H1 (cell line): ENCODE measurements at regions not wholly inside any gene's neighbourhood (a gene's known extent, or its start where the extent isn't known, plus 50 kb on each side); places are given as distances from the start of the nearest gene placed in this dataset.

ENCODE experiments used
- CTCF ChIA-PET: fragments of 300-600 bp; sonication (Branson Sonifier 250); formaldehyde crosslinking; loops from one replicate; lab custom pipeline; 2021; ENCODE audit not compliant: partially characterized antibody; lab: Charles Lee
- POLR2A ChIA-PET: fragments of 300-600 bp; sonication (Branson Sonifier 250); formaldehyde crosslinking; loops from one replicate; lab custom pipeline; 2021; ENCODE audit warnings: inconsistent platforms; ENCODE audit not compliant: partially characterized antibody; lab: Charles Lee
- DNase-seq, 2 experiments: peaks; one replicate each; pipeline versions ENCODE4 v3.0.0 to v3.0.0-alpha.2; 2010 to 2022; ENCODE audit warnings: low spot score in 2 of 2, low read depth in 1 of 2, mixed read lengths in 1 of 2
- FAIRE-seq: peaks from 2 replicates; lab custom pipeline; 2011; peaks lifted over from hg19 to GRCh38; lab: Jason Lieb, UNC
- H2AFZ ChIP-seq: 2 replicates; pipeline ENCODE4 v1.8.1; 2012; ENCODE audit warnings: low read length, inconsistent platforms
- H2AK5ac ChIP-seq: 2 replicates; pipeline ENCODE4 v1.6.1; 2013; ENCODE audit warnings: low read depth, low read length
- H2BK120ac ChIP-seq: replicated peaks from 2 replicates; pipeline ENCODE3; 2013; ENCODE audit warnings: low read depth, low read length, inconsistent platforms
- H2BK12ac ChIP-seq: 2 replicates; pipeline ENCODE4 v1.6.1; 2013; ENCODE audit warnings: low read depth, low read length
- H2BK15ac ChIP-seq: 2 replicates; pipeline ENCODE4 v1.6.1; 2013; ENCODE audit warnings: low read length
- H2BK20ac ChIP-seq: 2 replicates; pipeline ENCODE4 v1.6.1; 2013; ENCODE audit warnings: low read length
- H2BK5ac ChIP-seq: 2 replicates; pipeline ENCODE4 v1.6.1; 2013; ENCODE audit warnings: low read depth, low read length
- H3K14ac ChIP-seq: 2 replicates; pipeline ENCODE4 v1.6.1; 2013; ENCODE audit warnings: inconsistent platforms; ENCODE audit not compliant: insufficient read length
- H3K18ac ChIP-seq: 2 replicates; pipeline ENCODE4 v1.6.1; 2013; ENCODE audit warnings: low read length; ENCODE audit errors: extremely low read depth
- H3K23ac ChIP-seq: 2 replicates; pipeline ENCODE4 v1.6.1; 2013; ENCODE audit warnings: inconsistent platforms; ENCODE audit not compliant: insufficient read length
- H3K23me2 ChIP-seq: 2 replicates; pipeline ENCODE4 v1.6.1; 2013; ENCODE audit warnings: low read depth, low read length
- H3K27ac ChIP-seq: 2 replicates; pipeline ENCODE4 v1.6.1; 2011; ENCODE audit warnings: low read depth, low read length, inconsistent platforms
- H3K27me3 ChIP-seq, 4 experiments: replicated peaks in 1 of 4; 1 replicate in 1 of 4; 2 replicates in 3 of 4; pipeline versions ENCODE4 v1.6.1 to v1.8.1; 2011 to 2013; ENCODE audit warnings: low read length in 3 of 4, mild to moderate bottlenecking in 3 of 4, inconsistent platforms in 2 of 4, mixed read lengths in 2 of 4, moderate library complexity in 1 of 4; ENCODE audit not compliant: control insufficient read depth in 3 of 4, insufficient read depth in 3 of 4; ENCODE audit errors: extremely low read depth in 1 of 4
- H3K36me3 ChIP-seq, 4 experiments: 2 replicates each; pipeline versions ENCODE4 v1.6.1 to v1.8.1; 2011 to 2013; ENCODE audit warnings: mild to moderate bottlenecking in 4 of 4, low read length in 3 of 4, moderate library complexity in 2 of 4, control low read depth in 1 of 4, inconsistent platforms in 1 of 4; ENCODE audit not compliant: insufficient read depth in 4 of 4, control insufficient read depth in 2 of 4
- H3K4ac ChIP-seq: replicated peaks from 2 replicates; pipeline ENCODE3; 2013; ENCODE audit warnings: low read length, low read depth, mixed read lengths, inconsistent platforms; ENCODE audit not compliant: insufficient read length
- H3K4me1 ChIP-seq, 4 experiments: replicated peaks in 1 of 4; 1 replicate in 1 of 4; 2 replicates in 3 of 4; pipeline versions ENCODE4 v1.6.1 to v1.8.1; 2011 to 2013; ENCODE audit warnings: low read length in 3 of 4, inconsistent platforms in 2 of 4, mixed read lengths in 1 of 4; ENCODE audit not compliant: insufficient read depth in 4 of 4, control insufficient read depth in 3 of 4
- H3K4me2 ChIP-seq, 2 experiments: 2 replicates each; pipeline versions ENCODE4 v1.6.1 to v1.8.1; 2011 to 2013; ENCODE audit warnings: low read depth in 2 of 2, low read length in 2 of 2, control low read depth in 1 of 2, inconsistent platforms in 1 of 2, mild to moderate bottlenecking in 1 of 2; ENCODE audit not compliant: insufficient read depth in 1 of 2
- H3K4me3 ChIP-seq, 4 experiments: fragments of 200-600, 300-600 bp in 1 of 4; sonication (generic), shearing (Covaris generic), sonication (Bioruptor Twin) in 1 of 4; 2 replicates each; pipeline versions ENCODE4 v1.5.1 to v1.8.1; 2011 to 2016; ENCODE audit warnings: low read length in 4 of 4, low read depth in 3 of 4, control low read depth in 2 of 4, inconsistent platforms in 2 of 4, mild to moderate bottlenecking in 2 of 4, mixed read lengths in 1 of 4, moderate library complexity in 1 of 4; ENCODE audit not compliant: insufficient read depth in 2 of 4; ENCODE audit errors: extremely low read depth in 1 of 4
- H3K56ac ChIP-seq: replicated peaks from 2 replicates; pipeline ENCODE3; 2013; ENCODE audit warnings: low read depth, mild to moderate bottlenecking, mixed read lengths, low read length, inconsistent platforms; ENCODE audit not compliant: insufficient read length
- H3K79me1 ChIP-seq: 2 replicates; pipeline ENCODE4 v1.6.1; 2013; ENCODE audit warnings: low read depth, low read length, control low read depth
- H3K79me2 ChIP-seq, 2 experiments: 2 replicates each; pipeline versions ENCODE4 v1.6.1 to v1.8.1; 2012 to 2013; ENCODE audit warnings: low read length in 2 of 2, mild to moderate bottlenecking in 2 of 2, inconsistent platforms in 1 of 2; ENCODE audit not compliant: insufficient read depth in 2 of 2, control insufficient read depth in 1 of 2
- H3K9ac ChIP-seq, 4 experiments: replicated peaks in 1 of 4; 1 replicate in 1 of 4; 2 replicates in 3 of 4; pipeline versions ENCODE4 v1.6.1 to v1.8.1; 2011 to 2013; ENCODE audit warnings: low read depth in 3 of 4, low read length in 3 of 4, control low read depth in 2 of 4, mild to moderate bottlenecking in 2 of 4, moderate library complexity in 2 of 4, inconsistent platforms in 1 of 4; ENCODE audit errors: extremely low read depth in 1 of 4
- H3K9me3 ChIP-seq, 2 experiments: 2 replicates each; pipeline versions ENCODE4 v1.6.1 to v1.8.1; 2012 to 2013; ENCODE audit warnings: mild to moderate bottlenecking in 2 of 2, moderate library complexity in 2 of 2, control low read depth in 1 of 2, inconsistent platforms in 1 of 2, low read depth in 1 of 2, low read length in 1 of 2, mixed read lengths in 1 of 2; ENCODE audit not compliant: insufficient read depth in 2 of 2
- H4K20me1 ChIP-seq, 2 experiments: replicated peaks in 1 of 2; 2 replicates each; pipeline versions ENCODE3 to v1.8.1; 2011 to 2013; ENCODE audit warnings: inconsistent platforms in 2 of 2, low read length in 2 of 2, mild to moderate bottlenecking in 1 of 2; ENCODE audit not compliant: insufficient read depth in 2 of 2, control insufficient read depth in 1 of 2
- H4K5ac ChIP-seq: 2 replicates; pipeline ENCODE4 v1.6.1; 2013; ENCODE audit warnings: low read length, low read depth, mixed read lengths, inconsistent platforms; ENCODE audit not compliant: insufficient read length
- H4K8ac ChIP-seq: 2 replicates; pipeline ENCODE4 v1.8.0; 2013; ENCODE audit warnings: mild to moderate bottlenecking, moderate library complexity, low read length, inconsistent platforms; ENCODE audit not compliant: insufficient read depth; ENCODE audit errors: extremely low read depth
- H4K91ac ChIP-seq: replicated peaks from 2 replicates; pipeline ENCODE3; 2013; ENCODE audit warnings: low read length, mixed read lengths, inconsistent platforms; ENCODE audit not compliant: insufficient read length
- ATF3 ChIP-seq: IDR thresholded peaks from 2 replicates; pipeline ENCODE4 v1.6.1; 2011; ENCODE audit warnings: low read depth, mild to moderate bottlenecking, low read length; ENCODE audit not compliant: insufficient read depth
- CTCF ChIP-seq, 3 experiments: IDR thresholded peaks; 1 replicate in 2 of 3; 2 replicates in 1 of 3; pipeline versions ENCODE4 v1.5.1 to v1.6.1; 2011; ENCODE audit warnings: low read length in 3 of 3, mild to moderate bottlenecking in 3 of 3, inconsistent platforms in 2 of 3, low read depth in 1 of 3, moderate library complexity in 1 of 3; ENCODE audit not compliant: insufficient read depth in 1 of 3; ENCODE audit errors: control extremely low read depth in 1 of 3
- PHF8 ChIP-seq: fragments of 200-600 bp; sonication (generic); conservative IDR thresholded peaks from 2 replicates; pipeline ENCODE4 v1.7.1; 2012; ENCODE audit warnings: low read depth, mild to moderate bottlenecking, inconsistent platforms, low read length, moderate library complexity
- TBP ChIP-seq: IDR thresholded peaks from 2 replicates; pipeline ENCODE4 v1.6.1; 2011; ENCODE audit warnings: low read depth, low read length, improper control_type of control experiment
- WGBS, 2 experiments: shearing (Covaris generic) in 1 of 2; methylation state at CpG; one replicate each; pipeline versions ENCODE4 v1.1.6 to v1.1.7; 2013 to 2015; ENCODE audit warnings: low lambda C conversion rate in 2 of 2, mixed read lengths in 2 of 2, inconsistent platforms in 1 of 2, low coverage in 1 of 2, missing lambda C conversion rate in 1 of 2; ENCODE audit not compliant: insufficient replicate concordance in 2 of 2, insufficient coverage in 1 of 2, insufficient read length in 1 of 2; ENCODE audit errors: extremely low coverage in 1 of 2, missing lambda C conversion rate in 1 of 2; 5-methylcytosine and 5-hydroxymethylcytosine counted together

- WGBS, 2 experiments, result 87% methylated on average over 3 of the region's 3 CpGs; no CpG with 5 or more reads in 1 of the 2 experiments
- no peak overlapping the region for H2BK120ac ChIP-seq
- CTCF ChIA-PET, result no interaction called here
These were observed 1290.4 kb upstream of the PCDH20 start for GRCh38 chr13:62706048-62706447.

More at GRCh38 chr13:62706048-62706447, 1290.4 kb upstream of the PCDH20 start:
- Histone ChIP-seq H4K20me1 (no peaks in the 10 kb centered on the region), H3K56ac (no peak overlapping the region), H2BK5ac (no peak overlapping the region), H3K9ac (no peak overlapping the region), H2AFZ (no peak overlapping the region), H3K23me2 (no peaks in the 10 kb centered on the region), H4K91ac (no peak overlapping the region), H2BK20ac (no peak overlapping the region), H3K27me3 (no peaks in the 10 kb centered on the region), H2BK15ac (no peak overlapping the region), H3K79me1 (no peaks in the 10 kb centered on the region), H4K5ac (no peak overlapping the region), H2BK12ac (no peak overlapping the region), H3K27ac (no peak overlapping the region), H3K4me2 (no peak overlapping the region), H3K4me1 (no peaks in the 10 kb centered on the region), H2AK5ac (no peak overlapping the region), H3K14ac (no peak overlapping the region), H3K18ac (no peak overlapping the region), H3K4ac (no peak overlapping the region), H4K8ac (no peak overlapping the region), H3K23ac (no peak overlapping the region), H3K36me3 (no peaks in the 10 kb centered on the region), H3K4me3 (no peak overlapping the region), H3K9me3 (no peaks in the 10 kb centered on the region), H3K79me2 (no peaks in the 10 kb centered on the region)
- no peak for FAIRE-seq
- POLR2A ChIA-PET, result no interaction called here
- TF ChIP-seq TBP (no peak), PHF8 (no peak), ATF3 (no peak), CTCF (IDR thresholded peaks at IDR 0.05; ENCODE audit: control extremely low read depth in 1 of 3, insufficient read depth in 1 of 3, low read depth in 1 of 3, low read length in 3 of 3) (no peak)
- DNase-seq, result no peak
